B cell (primary cell): ENCODE measurements at regions not wholly inside any gene's neighbourhood (a gene's known extent, or its start where the extent isn't known, plus 50 kb on each side); places are given as distances from the start of the nearest gene placed in this dataset.

Experiments
- ATAC-seq: fragments of 200-7000 bp; cut with Tn5 transposase; one replicate; pipeline ENCODE4 v1.10.0; 2021; ENCODE audit warnings: low read depth, mild to moderate bottlenecking, moderate number of reproducible peaks, moderate library complexity
- CTCF ChIA-PET: fragments of 350-600 bp; sonication (Branson Sonifier 250); formaldehyde crosslinking; loops from one replicate; lab custom pipeline; 2021; ENCODE audit warnings: antibody characterized with exemption, inconsistent platforms; lab: Charles Lee
- POLR2A ChIA-PET: fragments of 350-600 bp; sonication (Branson Sonifier 250); formaldehyde crosslinking; loops from one replicate; lab custom pipeline; 2021; ENCODE audit warnings: antibody characterized with exemption; lab: Charles Lee
- DNase-seq: peaks from one replicate; pipeline ENCODE4 v3.0.0; 2013
- H2AFZ ChIP-seq: 2 replicates; pipeline ENCODE4 v1.6.1; 2012; ENCODE audit warnings: mild to moderate bottlenecking, low read depth, low read length; ENCODE audit not compliant: insufficient read depth, poor library complexity, severe bottlenecking
- H3K27ac ChIP-seq, 2 donors: 1 replicate in 1 of 2; 2 replicates in 1 of 2; pipeline ENCODE4 v1.5.1; 2012 to 2013; ENCODE audit warnings: low read length in 2 of 2, mild to moderate bottlenecking in 2 of 2, moderate library complexity in 1 of 2
- H3K27me3 ChIP-seq, 4 experiments: fragments of 200-600 bp in 1 of 4; sonication (generic) in 1 of 4; replicated peaks in 1 of 4; 1 replicate in 2 of 4; 2 replicates in 2 of 4; pipeline versions ENCODE4 v1.6.1 to v1.7.0; 2013 to 2016; ENCODE audit warnings: low read length in 3 of 4, mild to moderate bottlenecking in 2 of 4, mixed read lengths in 1 of 4, moderate library complexity in 1 of 4; ENCODE audit not compliant: insufficient read depth in 4 of 4, control insufficient read depth in 3 of 4; ENCODE audit errors: control extremely low read depth in 1 of 4
- H3K36me3 ChIP-seq, 2 experiments: replicated peaks in 1 of 2; 1 replicate in 1 of 2; 2 replicates in 1 of 2; pipeline versions ENCODE4 v1.6.1 to v1.7.1; 2013; ENCODE audit warnings: low read length in 1 of 2; ENCODE audit not compliant: insufficient read depth in 2 of 2, control insufficient read depth in 1 of 2; ENCODE audit errors: control extremely low read depth in 1 of 2, extremely low read depth in 1 of 2
- H3K4me1 ChIP-seq, 2 donors: fragments of 200-600 bp in 1 of 2; sonication (generic) in 1 of 2; 1 replicate in 1 of 2; 2 replicates in 1 of 2; pipeline versions ENCODE4 v1.5.1 to v1.6.1; 2013 to 2017; ENCODE audit warnings: low read length in 2 of 2; ENCODE audit not compliant: control insufficient read depth in 2 of 2, insufficient read depth in 2 of 2
- H3K4me2 ChIP-seq: replicated peaks from 2 replicates; pipeline ENCODE3; 2012; ENCODE audit warnings: mild to moderate bottlenecking, low read depth, low read length; ENCODE audit not compliant: poor library complexity, severe bottlenecking
- H3K4me3 ChIP-seq, 5 experiments: fragments of 200-600 bp in 1 of 5; sonication (generic) in 1 of 5; 1 replicate in 3 of 5; 2 replicates in 2 of 5; pipeline versions ENCODE4 v1.5.1 to v1.7.0; 2011 to 2016; ENCODE audit warnings: low read length in 4 of 5, mild to moderate bottlenecking in 4 of 5, low read depth in 2 of 5, control low read depth in 1 of 5, moderate library complexity in 1 of 5; ENCODE audit not compliant: insufficient read depth in 1 of 5; ENCODE audit errors: control extremely low read depth in 1 of 5, extremely low read depth in 1 of 5
- H3K79me2 ChIP-seq: fragments of 200-600 bp; sonication (generic); one replicate; pipeline ENCODE4 v1.6.0; 2016; ENCODE audit warnings: low read length; ENCODE audit not compliant: control insufficient read depth, insufficient read depth
- H3K9ac ChIP-seq: fragments of 200-600 bp; sonication (generic); 2 replicates; pipeline ENCODE4 v1.6.1; 2017; ENCODE audit warnings: mild to moderate bottlenecking, low read length, moderate library complexity
- H3K9me3 ChIP-seq, 3 donors: one replicate each; pipeline versions ENCODE4 v1.6.1 to v1.7.1; 2013; ENCODE audit warnings: low read length in 2 of 3; ENCODE audit not compliant: control insufficient read depth in 2 of 3, insufficient read depth in 1 of 3; ENCODE audit errors: control extremely low read depth in 1 of 3
- H4K20me1 ChIP-seq: 2 replicates; pipeline ENCODE4 v1.6.0; 2012; ENCODE audit warnings: mild to moderate bottlenecking, low read length; ENCODE audit not compliant: insufficient read depth, control insufficient read depth, poor library complexity, severe bottlenecking
- H3K27ac Mint-ChIP-seq: one replicate; pipeline ENCODE4 v1.8.0; 2021; ENCODE audit warnings: mixed read lengths
- H3K27me3 Mint-ChIP-seq: one replicate; pipeline ENCODE4 v1.8.0; 2021; ENCODE audit warnings: mixed read lengths
- H3K4me1 Mint-ChIP-seq: one replicate; pipeline ENCODE4 v1.8.0; 2021; ENCODE audit warnings: mixed read lengths
- H3K4me3 Mint-ChIP-seq: one replicate; pipeline ENCODE4 v1.8.0; 2021; ENCODE audit warnings: mixed read lengths
- H3K9me3 Mint-ChIP-seq: one replicate; pipeline ENCODE4 v1.8.0; 2022; ENCODE audit warnings: mixed read lengths; ENCODE audit not compliant: insufficient read depth
- CTCF ChIP-seq: fragments of 200-600 bp; IDR thresholded peaks from one replicate; pipeline ENCODE4 v1.8.0; 2022; ENCODE audit warnings: antibody characterized with exemption, mild to moderate bottlenecking
- EZH2 ChIP-seq: IDR thresholded peaks from 2 replicates; pipeline ENCODE4 v1.6.1; 2012; ENCODE audit warnings: borderline replicate concordance, low read depth, mild to moderate bottlenecking, moderate library complexity, low read length; ENCODE audit not compliant: insufficient read depth, poor library complexity, severe bottlenecking
- WGBS: methylation state at CpG from one replicate; pipeline ENCODE4 v1.1.5; 2013; ENCODE audit warnings: missing lambda C conversion rate; ENCODE audit not compliant: insufficient coverage; 5-methylcytosine and 5-hydroxymethylcytosine counted together
- intact Hi-C: fragments of 100-400 bp; cut with micrococcal nuclease; formaldehyde crosslinking; loops from one replicate; pipeline ENCODE4 v1.10.0; 2022

DNA sequence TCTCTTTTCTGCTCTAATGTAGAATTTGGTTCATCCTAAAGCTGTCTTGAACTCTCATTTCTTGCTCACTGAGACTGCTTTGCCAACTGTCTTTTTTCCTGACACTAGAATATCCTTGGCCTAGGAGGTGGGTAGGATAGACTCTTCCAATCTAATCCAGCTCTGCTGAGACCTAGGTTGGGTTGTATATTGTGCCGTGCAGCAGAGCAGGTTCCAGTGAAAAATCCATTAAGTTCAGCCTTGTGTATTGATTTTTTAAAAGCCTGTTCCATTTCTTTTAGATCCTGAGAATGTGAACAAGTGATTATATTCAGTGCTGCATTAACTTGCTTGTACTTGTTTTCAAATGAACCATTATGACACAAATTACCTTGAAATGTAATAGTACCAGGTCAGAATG, 539.6 kb downstream of the LRRC70 start:
- CTCF ChIA-PET = no interaction called here
- no peak overlapping the region for H2AFZ ChIP-seq

GRCh38 chr5:63111891-63112290, 533.3 kb downstream of the LRRC70 start:
- intact Hi-C loops = no loop called here
- no peak overlapping the region for H3K9ac ChIP-seq
- Mint-ChIP-seq H3K4me3 (no peak overlapping the region), H3K9me3 (no peaks in the 10 kb centered on the region), H3K27ac (no peak overlapping the region), H3K4me1 (no peaks in the 10 kb centered on the region), H3K27me3 (no peaks in the 10 kb centered on the region)
- no peaks in the 10 kb centered on the region for H3K27me3 ChIP-seq
- H3K27ac ChIP-seq = no peak overlapping the region
- TF ChIP-seq EZH2 (no peak), CTCF (no peak)
- H3K36me3 ChIP-seq = no peaks in the 10 kb centered on the region
- H2AFZ ChIP-seq = no peak overlapping the region
- no peak overlapping the region for H3K4me2 ChIP-seq
- H3K4me3 ChIP-seq = no peak overlapping the region
- H3K79me2 ChIP-seq = no peaks in the 10 kb centered on the region
- H3K9me3 ChIP-seq = no peaks in the 10 kb centered on the region
- ATAC-seq (no peak), DNase-seq (no peak)
- CTCF ChIA-PET = no interaction called here
- POLR2A ChIA-PET = no interaction called here
- H4K20me1 ChIP-seq = no peaks in the 10 kb centered on the region
- H3K4me1 ChIP-seq = no peaks in the 10 kb centered on the region

More for the DNA sequence above, 539.6 kb downstream of the LRRC70 start:
- no peaks in the 10 kb centered on the region for H4K20me1 ChIP-seq
- TF ChIP-seq CTCF = no peak
- TF ChIP-seq EZH2 = no peak
- intact Hi-C loops = no loop called here
- H3K4me1 ChIP-seq = no peaks in the 10 kb centered on the region
- POLR2A ChIA-PET = no interaction called here
- H3K36me3 ChIP-seq = no peaks in the 10 kb centered on the region
- H3K79me2 ChIP-seq = no peaks in the 10 kb centered on the region
- no peak overlapping the region for H3K27ac Mint-ChIP-seq
- H3K27ac ChIP-seq = no peak overlapping the region
- peaks cover 0 to 2% (median 0%) of the 10 kb centered on the region in 3 donors for H3K9me3 ChIP-seq
- no peak overlapping the region for H3K4me3 ChIP-seq
- WGBS = no CpG with 5 or more reads among the region's 1 CpG
- no peaks in the 10 kb centered on the region for H3K4me1 Mint-ChIP-seq
- H3K27me3 Mint-ChIP-seq = no peaks in the 10 kb centered on the region
- DNase-seq = no peak
- no peak overlapping the region for H3K9ac ChIP-seq
- no peak overlapping the region for H3K4me2 ChIP-seq
- H3K4me3 Mint-ChIP-seq = no peak overlapping the region
- H3K9me3 Mint-ChIP-seq = no peaks in the 10 kb centered on the region
- ATAC-seq = no peak
- no peaks in the 10 kb centered on the region for H3K27me3 ChIP-seq
